GM12878 (cell line): ENCODE measurements at regions not wholly inside any gene's neighbourhood (a gene's known extent, or its start where the extent isn't known, plus 50 kb on each side); places are given as distances from the start of the nearest gene placed in this dataset.

Experiments used
- ATAC-seq: fragments of 200-7000 bp; cut with Tn5 transposase; 3 replicates; pipeline ENCODE4 v1.9.1; 2020; ENCODE audit warnings: mild to moderate bottlenecking, moderate library complexity
- BruUV-seq: library from RNA; stranded (reverse); fragments of 400-500 nt; replicated peaks from 2 replicates; lab custom pipeline; 2021; lab: Mats Ljungman, UMichigan
- CTCF ChIA-PET: fragments of 300-600 bp; sonication (Branson Sonifier 250); formaldehyde crosslinking; extraction: SDS; loops from one replicate; lab custom pipeline; 2021; ENCODE audit warnings: inconsistent platforms; lab: Yijun Ruan, JAX
- POLR2A ChIA-PET: fragments of 350-600 bp; formaldehyde crosslinking; extraction: SDS; loops from one replicate; lab custom pipeline; 2021; ENCODE audit warnings: inconsistent platforms; lab: Charles Lee
- RAD21 ChIA-PET: fragments of 300-600 bp; sonication (Branson Sonifier 250); formaldehyde crosslinking; loops from one replicate; lab custom pipeline; 2023; ENCODE audit warnings: antibody characterized with exemption; ENCODE audit not compliant: unreplicated experiment; lab: Charles Lee
- SMC1A ChIA-PET: fragments of 300-600 bp; sonication (Branson Sonifier 250); formaldehyde crosslinking; loops from one replicate; lab custom pipeline; 2023; ENCODE audit not compliant: unreplicated experiment, uncharacterized antibody; lab: Charles Lee
- DNase-seq: peaks from one replicate; pipeline ENCODE4 v3.0.0-alpha.2; 2011; ENCODE audit warnings: low read depth, low spot score
- FAIRE-seq: peaks from 3 replicates; lab custom pipeline; 2011; peaks lifted over from hg19 to GRCh38; lab: Jason Lieb, UNC
- H2AFZ ChIP-seq: 2 replicates; pipeline ENCODE4 v1.6.0; 2011; ENCODE audit warnings: low read depth, low read length, control low read depth; ENCODE audit not compliant: control insufficient read depth
- H3K27ac ChIP-seq: 2 replicates; pipeline ENCODE4 v1.5.1; 2011; ENCODE audit warnings: control low read depth; ENCODE audit not compliant: control insufficient read depth, insufficient read depth
- H3K27me3 ChIP-seq, 2 experiments: replicated peaks in 1 of 2; 2 replicates each; pipeline versions ENCODE4 v1.6.0 to v1.6.1; 2011; ENCODE audit warnings: low read length in 1 of 2; ENCODE audit not compliant: control insufficient read depth in 2 of 2, insufficient read depth in 2 of 2
- H3K36me3 ChIP-seq, 2 experiments: 2 replicates each; pipeline ENCODE4 v1.5.1; 2011; ENCODE audit warnings: low read length in 1 of 2; ENCODE audit not compliant: control insufficient read depth in 2 of 2, insufficient read depth in 2 of 2
- H3K4me1 ChIP-seq: 2 replicates; pipeline ENCODE4 v1.6.1; 2011; ENCODE audit warnings: mild to moderate bottlenecking, low read length, moderate library complexity, mixed read lengths; ENCODE audit not compliant: control insufficient read depth, insufficient read depth
- H3K4me2 ChIP-seq: 2 replicates; pipeline ENCODE4 v1.6.0; 2011; ENCODE audit warnings: control low read depth; ENCODE audit not compliant: control insufficient read depth, insufficient read depth
- H3K4me3 ChIP-seq: fragments of 200-600 bp; sonication (generic); 2 replicates; pipeline ENCODE4 v1.5.1; 2016
- H3K79me2 ChIP-seq: 2 replicates; pipeline ENCODE4 v1.6.0; 2011; ENCODE audit warnings: low read length; ENCODE audit not compliant: control insufficient read depth, insufficient read depth
- H3K9ac ChIP-seq: 2 replicates; pipeline ENCODE4 v1.8.0; 2011; ENCODE audit warnings: low read length, control low read depth, mixed read lengths; ENCODE audit not compliant: control insufficient read depth, insufficient read depth
- H3K9me3 ChIP-seq: replicated peaks from 3 replicates; pipeline ENCODE4 v1.5.1; 2011; ENCODE audit warnings: mild to moderate bottlenecking, low read length; ENCODE audit not compliant: control insufficient read depth, insufficient read depth
- H4K20me1 ChIP-seq: 2 replicates; pipeline ENCODE4 v1.6.0; 2011; ENCODE audit not compliant: control insufficient read depth, insufficient read depth
- CBX3 ChIP-seq: fragments of 200-600 bp; sonication (generic); IDR thresholded peaks from 2 replicates; pipeline ENCODE4 v1.6.1; 2016; ENCODE audit warnings: low read depth, borderline replicate concordance
- EGR1 ChIP-seq, 2 experiments: IDR thresholded peaks; 1 replicate in 1 of 2; 2 replicates in 1 of 2; pipeline ENCODE4 v1.6.1; 2011 to 2012; ENCODE audit warnings: low read depth in 2 of 2, low read length in 2 of 2, borderline replicate concordance in 1 of 2, mild to moderate bottlenecking in 1 of 2, moderate library complexity in 1 of 2
- FOXK2 ChIP-seq: fragments of 450-650 bp; IDR thresholded peaks from 2 replicates; pipeline ENCODE4 v1.6.1; 2017; ENCODE audit warnings: mild to moderate bottlenecking, moderate library complexity
- HDAC6 ChIP-seq: fragments of 200-600 bp; sonication (generic); IDR thresholded peaks from one replicate; pipeline ENCODE4 v1.8.0; 2017; ENCODE audit warnings: antibody characterized with exemption; ENCODE audit not compliant: unreplicated experiment
- HSF1 ChIP-seq: fragments of 150-350 bp; IDR thresholded peaks from 2 replicates; pipeline ENCODE4 v1.6.1; 2014; ENCODE audit warnings: mild to moderate bottlenecking, low read depth, low read length
- KDM1A ChIP-seq: fragments of 200-600 bp; sonication (generic); IDR thresholded peaks from 2 replicates; pipeline ENCODE4 v1.6.1; 2016; ENCODE audit warnings: borderline replicate concordance
- NR2C2 ChIP-seq: IDR thresholded peaks from 2 replicates; pipeline ENCODE4 v1.6.1; 2011; ENCODE audit warnings: borderline replicate concordance, low read depth; ENCODE audit not compliant: control insufficient read depth, insufficient read length
- NR2F1 ChIP-seq: fragments of 450-650 bp; conservative IDR thresholded peaks from 2 replicates; pipeline ENCODE4 v1.6.1; 2017; ENCODE audit warnings: mild to moderate bottlenecking
- PBX3 ChIP-seq: IDR thresholded peaks from 2 replicates; pipeline ENCODE4 v1.6.1; 2011; ENCODE audit warnings: mild to moderate bottlenecking, low read depth, low read length, moderate library complexity; ENCODE audit not compliant: insufficient replicate concordance
- ZNF24 ChIP-seq: fragments of 450-650 bp; IDR thresholded peaks from 2 replicates; pipeline ENCODE4 v1.6.1; 2017; ENCODE audit warnings: antibody characterized with exemption, mild to moderate bottlenecking
- WGBS: methylation state at CpG from one replicate; pipeline ENCODE4 v1.1.6; 2016; ENCODE audit warnings: low lambda C conversion rate; ENCODE audit not compliant: insufficient replicate concordance, insufficient coverage; ENCODE audit errors: missing lambda C conversion rate; 5-methylcytosine and 5-hydroxymethylcytosine counted together
- in situ Hi-C: fragments of 300-500 bp; cut with MboI; formaldehyde crosslinking; loops from 9 replicates; pipeline ENCODE4 v1.14.3; 2018; ENCODE audit warnings: mixed read lengths
- intact Hi-C: fragments of 100-400 bp; cut with micrococcal nuclease; formaldehyde crosslinking; loops from one replicate; pipeline ENCODE4 v1.14.2; 2022; ENCODE audit not compliant: unreplicated experiment

DNA sequence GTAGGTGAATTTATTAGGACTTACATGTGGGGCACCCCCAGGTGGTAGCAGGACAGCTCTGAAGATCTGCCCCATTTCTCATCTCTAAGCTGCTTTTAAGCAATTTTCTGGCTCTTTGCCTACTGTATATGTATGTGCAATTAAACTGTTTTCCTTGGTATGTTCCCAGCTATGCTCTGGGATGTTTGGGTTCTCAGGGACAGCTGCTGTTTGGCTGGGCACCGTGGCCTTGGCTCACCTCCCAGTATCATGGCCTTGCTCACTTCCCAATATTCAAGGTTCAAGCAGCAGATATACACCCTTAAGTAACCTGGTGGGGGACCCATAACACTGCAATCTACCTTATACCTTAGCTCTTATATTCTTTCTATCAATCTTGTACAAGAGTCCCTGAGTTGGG, 53.7 kb upstream of the KITLG start:
- no peak for TF ChIP-seq KDM1A
- no peak for TF ChIP-seq ZNF24
- no peak for TF ChIP-seq HSF1
- TF ChIP-seq NR2F1 = no peak
- TF ChIP-seq NR2C2 = no peak
- TF ChIP-seq PBX3 = no peak
- no peak for TF ChIP-seq HDAC6
- TF ChIP-seq EGR1 (IDR thresholded peaks at IDR 0.05; ENCODE audit: borderline replicate concordance in 1 of 2, low read depth in 2 of 2, low read length in 2 of 2) = no peak
- no peak for TF ChIP-seq FOXK2
- no peak for TF ChIP-seq CBX3
- DNase-seq (no peak), ATAC-seq (peak; percentile 32), FAIRE-seq (no peak)
- intact Hi-C loops = loop anchor here (10.0 kb wide), 1 partner anchor 479 kb away; no protein-coding TSS in a partner anchor
- Histone ChIP-seq H3K4me1 (no peaks in the 10 kb centered on the region), H3K4me3 (no peak overlapping the region), H4K20me1 (no peaks in the 10 kb centered on the region), H3K36me3 (no peaks in the 10 kb centered on the region), H3K4me2 (no peak overlapping the region), H2AFZ (no peak overlapping the region), H3K27ac (no peak overlapping the region), H3K27me3 (no peaks in the 10 kb centered on the region), H3K9ac (no peak overlapping the region), H3K79me2 (no peaks in the 10 kb centered on the region), H3K9me3 (no peaks in the 10 kb centered on the region)
- 0% methylated on average over 1 of the region's 1 CpG for WGBS
- POLR2A ChIA-PET = interaction anchor here (0.5 kb wide), 1 partner anchor 88 kb away, joined by 3 read pairs; no protein-coding TSS in a partner anchor
- in situ Hi-C loops = no loop called here
- BruUV-seq = no TSS peak
- CTCF ChIA-PET = interaction anchor here (1.1 to 1.2 kb wide), 2 partner anchors 16 to 359 kb away, joined by 4 to 8 read pairs; no protein-coding TSS in a partner anchor
- SMC1A ChIA-PET = interaction anchor here (0.7 to 1.7 kb wide), 2 partner anchors 11 to 478 kb away, joined by 3 to 6 read pairs; no protein-coding TSS in a partner anchor
- RAD21 ChIA-PET = no interaction called here
